Esophagus muscularis mucosa (tissue), 4 donors: ENCODE measurements at regions not wholly inside any gene's neighbourhood (a gene's known extent, or its start where the extent isn't known, plus 50 kb on each side); places are given as distances from the start of the nearest gene placed in this dataset.

Source experiments
- EP300 ChIP-seq: sonication (generic); formaldehyde crosslinking; IDR thresholded peaks from one replicate; pipeline ENCODE4 v1.6.1; 2017; ENCODE audit warnings: antibody characterized with exemption
- POLR2A ChIP-seq: fragments of 450-650 bp; IDR thresholded peaks from one replicate; pipeline ENCODE4 v1.6.1; 2017; ENCODE audit warnings: antibody characterized with exemption, moderate library complexity, mild to moderate bottlenecking, low read depth
- POLR2AphosphoS5 ChIP-seq, 2 donors: sonication (generic); formaldehyde crosslinking; IDR thresholded peaks; one replicate each; pipeline ENCODE4 v1.6.1; 2017; ENCODE audit warnings: antibody characterized with exemption in 2 of 2
- TF ChIP-seq, protein P1 (sequence below), 3 experiments: fragments of 200-600 bp in 2 of 3; fragments of 450-650 bp in 1 of 3; sonication (generic) in 2 of 3; IDR thresholded peaks; one replicate each; pipeline ENCODE4 v1.5.1; 2017 to 2019; ENCODE audit warnings: antibody characterized with exemption in 3 of 3, mild to moderate bottlenecking in 2 of 3, moderate library complexity in 1 of 3

DNA sequence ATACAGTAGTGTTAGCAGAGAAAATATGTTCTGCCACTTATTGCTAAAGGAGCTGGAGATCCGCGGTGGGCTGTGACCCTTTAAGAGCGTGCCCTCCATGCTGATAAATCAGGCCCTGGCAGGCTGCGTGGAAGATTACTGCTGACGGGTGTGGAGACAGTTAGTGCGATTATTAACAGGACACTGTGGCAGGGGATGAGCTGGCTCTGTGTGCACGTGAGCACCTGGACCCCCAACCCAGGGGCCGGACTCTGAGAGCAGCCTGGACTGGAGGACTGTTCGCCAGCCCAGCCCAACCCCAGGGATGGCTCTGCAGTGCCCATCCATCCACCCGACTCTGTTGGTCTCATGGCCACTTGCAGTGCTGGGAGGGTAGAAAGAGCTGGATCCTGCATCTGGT lies 162.0 kb downstream of the MELK start:
- TF ChIP-seq, protein P1, sequence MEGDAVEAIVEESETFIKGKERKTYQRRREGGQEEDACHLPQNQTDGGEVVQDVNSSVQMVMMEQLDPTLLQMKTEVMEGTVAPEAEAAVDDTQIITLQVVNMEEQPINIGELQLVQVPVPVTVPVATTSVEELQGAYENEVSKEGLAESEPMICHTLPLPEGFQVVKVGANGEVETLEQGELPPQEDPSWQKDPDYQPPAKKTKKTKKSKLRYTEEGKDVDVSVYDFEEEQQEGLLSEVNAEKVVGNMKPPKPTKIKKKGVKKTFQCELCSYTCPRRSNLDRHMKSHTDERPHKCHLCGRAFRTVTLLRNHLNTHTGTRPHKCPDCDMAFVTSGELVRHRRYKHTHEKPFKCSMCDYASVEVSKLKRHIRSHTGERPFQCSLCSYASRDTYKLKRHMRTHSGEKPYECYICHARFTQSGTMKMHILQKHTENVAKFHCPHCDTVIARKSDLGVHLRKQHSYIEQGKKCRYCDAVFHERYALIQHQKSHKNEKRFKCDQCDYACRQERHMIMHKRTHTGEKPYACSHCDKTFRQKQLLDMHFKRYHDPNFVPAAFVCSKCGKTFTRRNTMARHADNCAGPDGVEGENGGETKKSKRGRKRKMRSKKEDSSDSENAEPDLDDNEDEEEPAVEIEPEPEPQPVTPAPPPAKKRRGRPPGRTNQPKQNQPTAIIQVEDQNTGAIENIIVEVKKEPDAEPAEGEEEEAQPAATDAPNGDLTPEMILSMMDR (IDR thresholded peaks at IDR 0.05), result no peak
- TF ChIP-seq POLR2A (no peak), POLR2AphosphoS5 (IDR thresholded peaks at IDR 0.05) (no peak), EP300 (no peak)
